IMR-90 (cell line): ENCODE measurements at regions not wholly inside any gene's neighbourhood (a gene's known extent, or its start where the extent isn't known, plus 50 kb on each side); places are given as distances from the start of the nearest gene placed in this dataset.
"Not testable (repeated sequence)": the region's sequence is repeated elsewhere in the genome, so short reads cannot be mapped to it uniquely, and the experiment has no call there.

Source experiments
- CEBPB ChIP-seq: IDR thresholded peaks from 2 replicates; pipeline ENCODE4 v1.6.1; 2012; ENCODE audit warnings: low read depth, low read length, improper control_type of control experiment
- CTCF ChIP-seq: conservative IDR thresholded peaks from 2 replicates; pipeline ENCODE4 v1.5.1; 2012; ENCODE audit warnings: mild to moderate bottlenecking, low read depth, low read length, improper control_type of control experiment
- MAFK ChIP-seq: IDR thresholded peaks from 2 replicates; pipeline ENCODE4 v1.6.1; 2012; ENCODE audit warnings: low read depth, low read length, improper control_type of control experiment
- MXI1 ChIP-seq: IDR thresholded peaks from 2 replicates; pipeline ENCODE4 v1.6.1; 2012; ENCODE audit warnings: low read depth, mild to moderate bottlenecking, low read length, moderate library complexity, borderline replicate concordance
- POLR2A ChIP-seq: IDR thresholded peaks from 2 replicates; pipeline ENCODE4 v1.6.1; 2012; ENCODE audit warnings: mild to moderate bottlenecking, low read depth, low read length

DNA sequence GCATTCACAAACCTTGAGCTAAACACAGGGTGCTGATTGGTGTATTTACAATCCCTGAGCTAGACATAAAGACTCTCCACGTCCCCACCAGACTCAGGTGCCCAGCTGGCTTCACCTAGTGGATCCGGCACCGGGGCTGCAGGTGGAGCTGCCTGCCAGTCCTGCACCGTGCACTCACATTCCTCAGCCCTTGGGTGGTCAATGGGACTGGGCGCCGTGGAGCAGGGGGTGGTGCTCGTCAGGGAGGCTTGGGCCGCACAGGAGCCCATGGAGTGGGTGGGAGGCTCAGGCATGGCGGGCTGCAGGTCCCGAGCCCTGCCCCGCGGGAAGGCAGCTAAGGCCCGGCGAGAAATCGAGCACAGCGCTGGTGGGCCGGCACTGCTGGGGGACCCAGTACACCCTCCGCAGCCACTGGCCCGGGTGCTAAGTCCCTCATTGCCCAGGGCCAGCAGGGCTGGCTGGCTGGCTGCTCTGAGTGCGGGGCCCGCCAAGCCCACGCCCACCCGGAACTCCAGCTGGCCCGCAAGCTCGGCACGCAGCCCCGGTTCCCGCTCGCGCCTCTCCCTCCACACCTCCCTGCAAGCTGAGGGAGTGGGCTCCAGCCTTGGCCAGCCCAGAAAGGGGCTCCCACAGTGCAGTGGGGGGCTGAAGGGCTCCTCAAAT lies 622.2 kb upstream of the ADGRL2 start:
- TF ChIP-seq POLR2A, MAFK, CEBPB, MXI1, CTCF: not testable (repeated sequence)
